ENCODE measurements at regions not wholly inside any gene's neighbourhood (a gene's known extent, or its start where the extent isn't known, plus 50 kb on each side); places are given as distances from the start of the nearest gene placed in this dataset.

DNA sequence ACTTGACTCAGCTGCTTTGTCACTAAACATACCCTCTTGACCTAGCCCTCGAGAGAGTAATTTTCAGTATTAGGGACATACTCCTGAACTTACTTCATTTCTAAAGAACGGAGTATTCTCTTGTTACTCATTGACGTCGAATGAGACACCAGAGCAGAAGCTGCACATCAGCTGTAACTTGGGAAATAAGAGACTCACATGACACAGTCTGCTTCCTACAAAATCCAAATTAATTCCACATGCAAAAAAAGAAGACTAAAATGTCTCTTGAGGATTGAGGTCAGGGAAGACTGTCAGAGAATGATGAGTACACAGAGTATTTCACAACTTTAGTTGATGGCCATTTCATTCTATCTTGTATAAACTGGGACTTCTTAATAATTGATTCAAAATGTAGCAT lies 114.7 kb upstream of the EGFR start:
- TF ChIP-seq, protein P1, sequence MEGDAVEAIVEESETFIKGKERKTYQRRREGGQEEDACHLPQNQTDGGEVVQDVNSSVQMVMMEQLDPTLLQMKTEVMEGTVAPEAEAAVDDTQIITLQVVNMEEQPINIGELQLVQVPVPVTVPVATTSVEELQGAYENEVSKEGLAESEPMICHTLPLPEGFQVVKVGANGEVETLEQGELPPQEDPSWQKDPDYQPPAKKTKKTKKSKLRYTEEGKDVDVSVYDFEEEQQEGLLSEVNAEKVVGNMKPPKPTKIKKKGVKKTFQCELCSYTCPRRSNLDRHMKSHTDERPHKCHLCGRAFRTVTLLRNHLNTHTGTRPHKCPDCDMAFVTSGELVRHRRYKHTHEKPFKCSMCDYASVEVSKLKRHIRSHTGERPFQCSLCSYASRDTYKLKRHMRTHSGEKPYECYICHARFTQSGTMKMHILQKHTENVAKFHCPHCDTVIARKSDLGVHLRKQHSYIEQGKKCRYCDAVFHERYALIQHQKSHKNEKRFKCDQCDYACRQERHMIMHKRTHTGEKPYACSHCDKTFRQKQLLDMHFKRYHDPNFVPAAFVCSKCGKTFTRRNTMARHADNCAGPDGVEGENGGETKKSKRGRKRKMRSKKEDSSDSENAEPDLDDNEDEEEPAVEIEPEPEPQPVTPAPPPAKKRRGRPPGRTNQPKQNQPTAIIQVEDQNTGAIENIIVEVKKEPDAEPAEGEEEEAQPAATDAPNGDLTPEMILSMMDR (IDR thresholded peaks at IDR 0.05): no peak
- no peak for TF ChIP-seq POLR2A (IDR thresholded peaks at IDR 0.05)
